ENCODE measurements at regions not wholly inside any gene's neighbourhood (a gene's known extent, or its start where the extent isn't known, plus 50 kb on each side); places are given as distances from the start of the nearest gene placed in this dataset.
"Not testable (repeated sequence)": the region's sequence is repeated elsewhere in the genome, so short reads cannot be mapped to it uniquely, and the experiment has no call there.

- DNase-seq = no peak
Measured at GRCh38 chr14:104405360-104406226, 174.0 kb upstream of the C14orf180 start.

GRCh38 chr14:104406831-104407230 lies 172.7 kb upstream of the C14orf180 start:
- DNase-seq = no peak

DNA sequence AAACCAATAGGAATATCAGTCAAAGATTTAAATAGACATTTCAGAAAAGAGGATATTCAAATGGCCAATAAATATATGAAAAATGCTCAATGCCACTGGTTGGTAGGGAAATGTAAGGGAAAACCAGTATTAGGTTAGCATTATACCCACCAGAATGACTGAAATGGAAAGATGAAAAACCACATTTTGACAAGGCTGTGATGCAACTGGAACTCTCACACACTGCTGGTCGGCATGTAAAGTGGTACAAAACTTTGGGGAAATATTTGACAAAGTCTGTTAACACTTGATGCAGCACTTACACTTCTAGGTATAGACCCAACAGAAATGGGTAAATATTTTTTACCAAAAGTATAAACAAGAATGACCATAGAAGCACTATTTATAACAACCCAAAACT lies 163.2 kb upstream of the C14orf180 start:
- DNase-seq = no peak

GRCh38 chr14:104419865-104420505 lies 159.6 kb upstream of the C14orf180 start:
- DNase-seq = no peak

GRCh38 chr14:104420523-104420922 lies 159.0 kb upstream of the C14orf180 start:
- DNase-seq = not testable (repeated sequence)

DNA sequence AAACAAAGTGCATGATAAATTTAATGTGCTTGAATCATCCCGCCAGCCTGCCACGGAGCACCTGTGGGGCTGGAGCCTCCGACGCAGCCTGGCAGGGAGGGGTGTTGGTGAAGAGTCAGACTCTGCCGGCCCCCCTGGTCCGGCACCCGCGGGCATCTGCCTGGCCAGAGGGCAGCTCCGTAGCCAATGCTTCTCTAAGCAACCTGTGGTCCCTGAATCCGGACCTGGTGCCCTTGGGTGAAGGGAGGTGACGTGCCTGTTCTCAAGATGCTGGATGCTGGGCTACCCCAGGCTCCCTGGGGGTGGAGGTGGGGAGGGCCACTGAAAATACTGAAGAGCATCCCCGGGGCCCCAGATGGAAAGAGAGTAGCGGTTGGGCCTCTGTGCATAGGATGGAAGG lies 158.6 kb upstream of the C14orf180 start:
- DNase-seq = no peak

DNA sequence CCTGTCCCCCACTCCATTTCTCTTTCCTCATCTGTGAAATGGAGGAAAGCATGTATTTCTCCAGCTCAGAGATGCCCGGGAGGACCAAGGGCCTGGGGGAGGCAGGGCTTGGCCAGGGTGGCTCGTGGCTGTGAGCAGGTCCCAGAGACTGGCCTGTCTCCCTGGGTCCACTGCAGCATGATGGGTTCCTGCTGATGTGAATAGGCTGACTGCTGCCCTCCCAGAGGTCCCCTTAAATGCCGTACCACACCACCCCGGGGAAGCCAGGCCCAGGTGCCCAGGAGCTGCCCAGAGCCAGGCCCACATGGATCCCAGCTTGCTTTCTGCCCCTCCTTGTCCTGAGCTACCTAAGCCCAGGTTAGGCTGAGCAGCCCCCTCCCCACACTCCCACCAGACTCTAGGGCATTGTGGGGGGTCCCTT lies 158.2 kb upstream of the C14orf180 start:
- no peak for DNase-seq

- DNase-seq = peak; percentile 32
Measured at GRCh38 chr14:104421892-104422828, 157.4 kb upstream of the C14orf180 start.

DNA sequence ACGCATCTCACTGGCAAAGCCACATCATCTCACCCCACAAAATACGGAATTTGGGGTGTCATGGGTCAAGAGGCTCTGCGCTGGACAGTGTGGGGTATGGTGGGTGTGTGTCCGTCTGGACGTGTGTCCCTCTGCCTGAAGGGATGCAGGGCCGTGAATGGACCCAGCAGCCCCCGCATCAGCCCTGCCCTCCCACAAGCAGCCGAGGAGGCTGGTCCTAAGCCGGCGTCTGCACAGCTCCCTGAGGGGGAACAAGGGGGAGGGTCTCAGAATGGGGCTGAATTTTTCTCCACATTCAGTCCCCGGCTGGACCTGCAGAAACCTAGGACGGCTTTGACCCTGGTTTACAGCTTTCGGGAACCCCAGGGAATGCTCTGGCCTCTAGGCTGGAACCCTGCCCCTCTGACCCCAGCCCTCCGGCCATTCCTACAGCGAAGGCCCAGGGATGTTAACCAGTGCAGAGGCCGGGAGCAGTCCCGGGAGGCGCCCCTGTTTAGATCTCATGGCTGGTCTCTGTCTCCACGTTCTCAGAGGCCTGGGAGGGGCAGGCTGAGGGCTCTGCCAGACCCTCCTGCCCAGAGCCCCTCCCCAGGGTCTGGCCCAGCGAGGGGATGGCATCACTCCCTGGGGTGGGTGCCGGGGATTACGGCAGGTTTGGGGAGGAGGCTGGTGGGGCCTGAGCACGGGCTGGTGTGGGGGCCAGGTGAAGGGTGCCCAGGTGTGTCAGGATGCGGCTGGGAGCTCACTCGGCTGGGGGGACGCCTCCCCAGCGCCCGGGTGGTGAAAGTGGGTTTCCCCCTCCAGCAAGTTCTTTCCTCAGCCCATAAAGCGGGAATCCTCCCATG lies 156.5 kb upstream of the C14orf180 start:
- no peak for DNase-seq

GRCh38 chr14:104423701-104424405 lies 155.7 kb upstream of the C14orf180 start:
- peak; percentile 54 for DNase-seq

DNA sequence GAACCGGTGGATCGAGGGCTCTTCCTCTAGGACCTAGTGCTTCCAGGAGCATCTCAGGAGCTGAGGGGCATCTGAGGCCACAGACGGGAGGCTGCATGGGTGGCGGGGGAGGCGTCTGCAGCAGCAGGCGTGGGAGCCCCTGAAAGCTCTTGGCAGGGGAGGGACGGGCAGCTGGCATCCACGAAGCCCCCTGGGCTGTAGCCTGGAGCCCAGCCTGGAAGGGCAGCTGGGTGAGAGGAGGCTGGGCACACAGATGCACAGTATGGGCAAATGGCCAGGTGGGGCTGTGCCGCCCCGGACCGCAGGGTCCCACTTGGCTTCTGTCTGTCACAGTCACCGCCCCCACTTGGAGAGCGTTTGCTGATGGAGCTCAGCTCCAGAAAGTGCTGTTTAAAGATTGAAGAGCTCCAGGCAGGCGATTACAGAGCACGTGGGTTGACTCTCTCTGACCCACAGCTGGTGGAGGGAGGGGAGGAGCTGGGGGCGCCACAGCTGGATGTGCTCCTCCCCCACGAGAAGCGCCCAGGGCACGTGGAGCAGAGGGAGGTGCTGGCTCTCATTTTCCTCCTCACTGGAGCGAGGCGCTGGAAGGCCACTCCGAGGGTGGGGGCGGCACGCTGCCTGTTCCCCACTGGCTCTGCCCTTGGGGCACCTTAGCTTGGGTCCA lies 155.0 kb upstream of the C14orf180 start:
- DNase-seq = peak; percentile 98

GRCh38 chr14:104425171-104425681 lies 154.3 kb upstream of the C14orf180 start:
- DNase-seq = no peak

DNA sequence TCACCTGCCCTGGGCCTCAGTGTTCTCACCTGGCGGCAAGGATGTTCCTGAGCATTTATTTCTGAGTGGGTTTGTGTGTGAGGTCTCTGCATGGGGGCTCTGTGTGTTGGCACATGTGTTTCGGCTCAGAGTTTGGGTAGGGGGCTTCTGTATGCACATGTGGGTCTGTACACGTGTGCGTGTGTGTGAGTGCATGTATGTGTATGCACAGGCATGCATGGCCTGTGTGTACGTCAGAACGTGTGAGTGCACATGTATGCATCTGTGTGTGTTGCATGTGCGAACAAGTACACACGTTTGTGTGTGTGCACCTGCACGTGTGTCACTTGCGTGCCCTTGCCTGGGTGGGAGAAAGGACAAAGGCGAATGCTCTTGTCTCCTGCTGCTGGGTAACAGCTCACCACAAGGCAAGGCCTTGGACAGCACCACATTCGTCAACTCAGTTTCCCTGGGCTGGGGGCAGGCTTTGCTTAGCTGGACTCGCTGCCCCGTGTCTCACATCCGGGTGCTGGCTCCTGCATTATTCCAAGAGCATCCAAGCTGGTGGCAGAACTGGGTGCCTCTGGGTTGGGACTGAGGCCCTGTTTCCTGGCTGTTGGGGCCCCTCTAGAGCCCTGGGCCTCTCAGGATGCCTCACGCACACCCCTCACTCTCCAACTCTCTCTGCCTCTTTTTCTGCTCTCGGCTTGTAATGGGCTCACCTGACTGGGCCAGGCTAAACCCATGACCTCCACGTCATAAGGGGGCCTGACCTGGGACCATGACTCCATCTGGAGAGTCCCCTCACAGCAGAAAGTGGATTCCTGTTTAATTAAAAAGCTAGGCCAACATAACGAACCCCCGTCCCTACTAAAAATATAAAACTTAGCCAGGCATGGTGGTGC lies 153.6 kb upstream of the C14orf180 start:
- no peak for DNase-seq

GRCh38 chr14:104427131-104427851 lies 152.3 kb upstream of the C14orf180 start:
- DNase-seq = no peak

DNA sequence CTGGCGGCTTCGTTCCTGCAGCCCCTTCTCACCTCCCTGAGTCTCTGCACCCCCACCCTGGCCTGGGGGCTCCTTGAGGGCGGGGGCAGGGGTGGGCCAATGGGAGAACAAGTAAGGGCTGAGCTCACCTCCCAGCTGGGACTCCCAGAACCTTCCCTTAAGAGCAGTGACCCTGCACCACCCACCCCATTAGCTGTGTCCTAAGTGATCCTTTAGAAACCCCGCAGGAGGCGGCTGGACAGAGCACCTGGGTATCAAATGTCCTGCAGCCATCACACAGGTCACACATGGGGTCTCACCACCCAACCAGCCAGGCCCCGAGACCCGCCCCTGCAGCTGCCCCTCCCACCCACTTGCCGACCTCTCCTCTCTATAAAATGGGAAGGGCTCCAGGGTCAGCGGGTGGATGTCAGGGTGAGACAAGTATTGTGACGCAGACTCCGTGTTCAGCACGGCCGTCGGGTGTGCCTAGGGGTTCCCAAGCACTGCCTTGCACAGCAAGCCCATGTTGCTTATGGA lies 151.2 kb upstream of the C14orf180 start:
- DNase-seq = no peak

GRCh38 chr14:104428860-104429259 lies 150.7 kb upstream of the C14orf180 start:
- no peak for DNase-seq

GRCh38 chr14:104429291-104429861 lies 150.2 kb upstream of the C14orf180 start:
- DNase-seq = peak; percentile 12

DNA sequence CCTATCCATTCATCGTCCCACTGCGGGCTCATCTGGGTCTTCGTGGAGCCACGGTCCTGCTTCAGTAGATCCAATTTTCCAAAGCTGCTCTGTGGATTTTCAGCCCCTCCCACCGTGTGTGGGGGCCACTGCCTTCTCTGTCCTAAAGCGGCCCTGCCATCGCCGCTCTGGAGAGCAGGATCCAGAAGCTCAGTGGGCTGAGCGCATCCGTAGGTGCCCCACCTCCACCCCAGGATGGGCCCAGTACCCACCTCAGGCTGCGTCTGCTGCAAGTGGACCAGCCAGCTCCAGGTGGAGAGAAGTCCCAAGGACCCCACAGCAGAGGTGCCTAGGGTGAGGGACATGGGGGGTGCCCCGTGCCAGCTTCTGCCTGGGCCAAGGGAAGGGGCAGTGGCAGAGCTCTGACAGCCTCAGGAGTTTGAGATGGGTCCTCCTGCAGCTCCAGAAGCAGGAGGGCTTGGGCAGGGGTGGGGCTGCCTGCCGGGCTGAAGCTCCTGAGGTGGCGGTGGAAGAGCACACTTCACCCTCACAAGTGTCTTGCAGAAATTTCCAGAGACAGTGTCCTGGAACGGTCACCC lies 148.1 kb upstream of the C14orf180 start:
- no peak for DNase-seq

Data from NCI-H1092 treated with DMSO at 0.1 percent for 48 hours (cell line).